ENCODE measurements at regions not wholly inside any gene's neighbourhood (a gene's known extent, or its start where the extent isn't known, plus 50 kb on each side); places are given as distances from the start of the nearest gene placed in this dataset.

DNA sequence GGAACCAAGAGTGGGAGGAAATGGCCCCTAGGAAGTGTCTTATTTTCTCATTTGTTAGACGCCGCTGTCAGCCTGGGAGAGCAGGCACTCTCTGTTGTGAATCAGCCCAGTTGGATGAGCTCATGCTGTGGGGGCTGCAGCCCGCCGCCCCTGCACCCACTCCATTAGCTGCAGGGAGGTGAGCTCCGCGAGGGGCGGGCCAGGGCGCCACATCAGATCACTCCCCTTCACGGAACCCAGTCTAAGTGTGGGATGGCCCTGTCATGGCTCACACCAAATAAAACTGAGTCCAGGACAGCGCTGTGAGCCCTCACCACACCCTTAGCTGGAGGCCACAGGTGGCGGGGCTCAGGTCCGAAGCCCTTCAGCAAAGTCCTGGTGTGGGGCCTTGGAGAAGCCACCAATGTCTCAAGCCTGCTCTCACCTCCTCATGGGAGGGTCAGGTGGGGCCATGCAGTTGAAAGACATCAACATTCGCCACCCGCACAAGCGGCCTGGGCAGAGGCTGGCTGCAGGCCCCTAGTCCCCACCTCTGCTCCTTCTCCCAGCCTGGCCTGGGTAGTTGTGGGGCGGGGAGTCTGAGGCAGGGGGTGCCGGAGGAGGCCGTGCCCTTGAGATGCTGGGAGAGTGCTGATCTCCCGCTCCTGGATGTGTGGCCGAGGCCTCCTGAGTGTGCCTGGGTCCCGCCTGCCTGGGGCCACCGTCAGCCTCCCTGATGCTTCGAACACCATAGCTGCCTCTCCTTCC lies 66.2 kb upstream of the SLCO4A1 start:
- no peak for TF ChIP-seq POLR2A (IDR thresholded peaks at IDR 0.05; ENCODE audit: borderline replicate concordance, extremely low read depth, insufficient read depth, insufficient read length)
- TF ChIP-seq ZNF274 (IDR thresholded peaks at IDR 0.05; ENCODE audit: low read depth, low read length), result no peak
- no peak for TF ChIP-seq POLR2AphosphoS5 (IDR thresholded peaks at IDR 0.05; ENCODE audit: low read depth, low read length)
- no peak for TF ChIP-seq ELF1 (IDR thresholded peaks at IDR 0.05; ENCODE audit: borderline replicate concordance, low read depth)
- TF ChIP-seq SIN3A (IDR thresholded peaks at IDR 0.05; ENCODE audit: low read depth), result no peak
- TF ChIP-seq, protein P1, sequence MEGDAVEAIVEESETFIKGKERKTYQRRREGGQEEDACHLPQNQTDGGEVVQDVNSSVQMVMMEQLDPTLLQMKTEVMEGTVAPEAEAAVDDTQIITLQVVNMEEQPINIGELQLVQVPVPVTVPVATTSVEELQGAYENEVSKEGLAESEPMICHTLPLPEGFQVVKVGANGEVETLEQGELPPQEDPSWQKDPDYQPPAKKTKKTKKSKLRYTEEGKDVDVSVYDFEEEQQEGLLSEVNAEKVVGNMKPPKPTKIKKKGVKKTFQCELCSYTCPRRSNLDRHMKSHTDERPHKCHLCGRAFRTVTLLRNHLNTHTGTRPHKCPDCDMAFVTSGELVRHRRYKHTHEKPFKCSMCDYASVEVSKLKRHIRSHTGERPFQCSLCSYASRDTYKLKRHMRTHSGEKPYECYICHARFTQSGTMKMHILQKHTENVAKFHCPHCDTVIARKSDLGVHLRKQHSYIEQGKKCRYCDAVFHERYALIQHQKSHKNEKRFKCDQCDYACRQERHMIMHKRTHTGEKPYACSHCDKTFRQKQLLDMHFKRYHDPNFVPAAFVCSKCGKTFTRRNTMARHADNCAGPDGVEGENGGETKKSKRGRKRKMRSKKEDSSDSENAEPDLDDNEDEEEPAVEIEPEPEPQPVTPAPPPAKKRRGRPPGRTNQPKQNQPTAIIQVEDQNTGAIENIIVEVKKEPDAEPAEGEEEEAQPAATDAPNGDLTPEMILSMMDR (IDR thresholded peaks at IDR 0.05 in 2 of 3, conservative IDR thresholded peaks at IDR 0.05 in 1 of 3; ENCODE audit: borderline replicate concordance in 1 of 3, insufficient read depth in 1 of 3, low read depth in 2 of 3, low read length in 2 of 3), result no peak
- no peak for TF ChIP-seq TCF7L2 (IDR thresholded peaks at IDR 0.05; ENCODE audit: borderline replicate concordance, extremely low read depth, insufficient read depth, insufficient read length)
- TF ChIP-seq EZH2 (IDR thresholded peaks at IDR 0.05), result no peak
- no peak for TF ChIP-seq SP1 (IDR thresholded peaks at IDR 0.05; ENCODE audit: low read depth)
- no peak for TF ChIP-seq JUND (IDR thresholded peaks at IDR 0.05)
- no peak for TF ChIP-seq ZBTB33 (IDR thresholded peaks at IDR 0.05; ENCODE audit: extremely low read depth, insufficient replicate concordance, low read length)
- TF ChIP-seq YY1 (IDR thresholded peaks at IDR 0.05; ENCODE audit: extremely low read depth, insufficient replicate concordance, low read depth, low read length), result no peak
- no peak for TF ChIP-seq EZH2phosphoT487 (IDR thresholded peaks at IDR 0.05; ENCODE audit: borderline replicate concordance)
